HG03457 (cell line): ENCODE measurements at regions not wholly inside any gene's neighbourhood (a gene's known extent, or its start where the extent isn't known, plus 50 kb on each side); places are given as distances from the start of the nearest gene placed in this dataset.
"Not testable (repeated sequence)": the region's sequence is repeated elsewhere in the genome, so short reads cannot be mapped to it uniquely, and the experiment has no call there.

ENCODE experiments used
- ATAC-seq: cut with Tn5 transposase; IDR thresholded peaks from one replicate; pipeline ENCODE4 v1.9.1; 2021; ENCODE audit warnings: moderate number of reproducible peaks; ENCODE audit not compliant: unreplicated experiment

GRCh38 chrX:117843749-117844148 lies 272.9 kb downstream of the KLHL13 start:
- ATAC-seq: no peak

- no peak for ATAC-seq
These were observed 276.0 kb downstream of the KLHL13 start for GRCh38 chrX:117840645-117841044.

- ATAC-seq: no peak
These were observed 277.1 kb downstream of the KLHL13 start for GRCh38 chrX:117839544-117839943.

- no peak for ATAC-seq
These were observed 277.9 kb downstream of the KLHL13 start for GRCh38 chrX:117838581-117839331.

GRCh38 chrX:117835034-117835433 lies 281.6 kb downstream of the KLHL13 start:
- no peak for ATAC-seq

GRCh38 chrX:117834076-117834475 lies 282.5 kb downstream of the KLHL13 start:
- no peak for ATAC-seq

- not testable (repeated sequence) for ATAC-seq
These were observed 295.1 kb downstream of the KLHL13 start for GRCh38 chrX:117821472-117821871.

- ATAC-seq: no peak
These were observed 308.2 kb downstream of the KLHL13 start for GRCh38 chrX:117808426-117808825.

GRCh38 chrX:117803463-117803862 lies 313.1 kb downstream of the KLHL13 start:
- ATAC-seq: no peak

- no peak for ATAC-seq
These were observed 328.3 kb downstream of the KLHL13 start for GRCh38 chrX:117788339-117788738.

- no peak for ATAC-seq
These were observed 345.2 kb downstream of the KLHL13 start for GRCh38 chrX:117771384-117771783.

GRCh38 chrX:117768861-117769604 lies 347.6 kb downstream of the KLHL13 start:
- ATAC-seq: no peak

GRCh38 chrX:117765211-117765610 lies 351.4 kb downstream of the KLHL13 start:
- no peak for ATAC-seq

GRCh38 chrX:117752745-117753144 lies 363.9 kb downstream of the KLHL13 start:
- peak; percentile 76 for ATAC-seq

- ATAC-seq: no peak
These were observed 365.5 kb downstream of the KLHL13 start for GRCh38 chrX:117751155-117751554.

GRCh38 chrX:117744958-117745357 lies 371.7 kb downstream of the KLHL13 start:
- ATAC-seq: no peak

GRCh38 chrX:117743469-117744251 lies 372.9 kb downstream of the KLHL13 start:
- ATAC-seq: no peak

- ATAC-seq: no peak
These were observed 403.2 kb downstream of the KLHL13 start for GRCh38 chrX:117713411-117713810.

- ATAC-seq: no peak
These were observed 404.8 kb downstream of the KLHL13 start for GRCh38 chrX:117711782-117712181.

GRCh38 chrX:117707948-117708743 lies 408.5 kb downstream of the KLHL13 start:
- ATAC-seq: no peak

GRCh38 chrX:117701050-117701449 lies 415.6 kb downstream of the KLHL13 start:
- ATAC-seq: no peak
